ENCODE measurements at regions not wholly inside any gene's neighbourhood (a gene's known extent, or its start where the extent isn't known, plus 50 kb on each side); places are given as distances from the start of the nearest gene placed in this dataset.

DNA sequence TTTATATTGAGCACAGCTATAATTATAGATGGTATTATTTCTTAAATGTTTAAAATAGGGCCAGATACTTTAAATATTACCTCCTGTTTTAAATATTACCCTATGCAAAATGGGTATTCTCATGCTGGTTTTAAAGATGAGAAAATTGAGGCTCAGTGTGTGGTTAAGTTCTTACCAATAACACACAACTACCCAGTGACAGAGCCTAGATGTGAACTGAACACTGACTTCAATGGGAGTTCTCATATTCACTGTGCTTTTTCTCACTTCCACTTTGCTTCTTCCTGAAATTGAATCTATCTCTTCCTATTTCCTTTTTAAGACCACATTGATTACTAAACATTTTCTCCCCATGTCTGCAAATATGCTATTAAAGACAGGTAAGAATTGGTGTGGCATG, 135.8 kb upstream of the TUSC1 start:
- Histone ChIP-seq H3K9me3 (ENCODE audit: control insufficient read depth, insufficient read depth, low read depth, low read length) (no peaks in the 10 kb centered on the region), H3K4me1 (ENCODE audit: control insufficient read depth, insufficient read depth, low read length) (no peaks in the 10 kb centered on the region), H3K36me3 (ENCODE audit: control insufficient read depth in 2 of 2, insufficient read depth in 1 of 2, low read length in 2 of 2) (no peaks in the 10 kb centered on the region), H3K27ac (ENCODE audit: extremely low read depth, low read depth, low read length) (no peak overlapping the region), H3K4me3 (ENCODE audit: low read depth, low read length) (no peak overlapping the region)
- ChIA-PET POLR2A (no interaction called here), CTCF (no interaction called here)
- TF ChIP-seq ZNF76 (tag by site-specific recombination; IDR thresholded peaks at IDR 0.05; ENCODE audit: borderline replicate concordance, low read depth) (no peak), ZNF221 (tag by site-specific recombination; IDR thresholded peaks at IDR 0.05; ENCODE audit: borderline replicate concordance) (no peak), ZFP41 (tag by site-specific recombination; IDR thresholded peaks at IDR 0.05; ENCODE audit: borderline replicate concordance) (no peak), ZNF510 (tag by site-specific recombination; IDR thresholded peaks at IDR 0.05; ENCODE audit: insufficient replicate concordance) (no peak), OSR2 (tag by site-specific recombination; IDR thresholded peaks at IDR 0.05) (no peak), ZNF843 (tag by site-specific recombination; IDR thresholded peaks at IDR 0.05) (no peak), ZNF140 (tag by site-specific recombination; IDR thresholded peaks at IDR 0.05) (no peak)

DNA sequence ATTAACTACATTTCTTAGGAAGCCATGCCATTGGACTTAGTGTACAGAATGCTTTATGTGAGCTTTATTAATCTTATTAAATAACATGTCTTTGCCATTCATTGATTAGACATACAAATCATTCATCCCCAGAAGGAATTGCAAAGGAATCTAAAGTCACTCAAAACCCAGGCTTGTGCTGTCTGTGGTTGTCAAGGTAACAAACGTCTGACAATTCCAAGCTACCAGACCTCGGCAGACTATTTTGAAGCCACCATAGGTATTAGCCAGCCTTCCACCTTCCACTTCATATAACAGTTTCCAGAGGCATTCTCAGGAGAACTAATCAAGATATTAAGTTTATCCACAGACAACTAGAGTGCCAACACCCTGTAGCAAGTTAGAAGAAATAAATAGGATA, 135.2 kb upstream of the TUSC1 start:
- H3K4me1 ChIP-seq (ENCODE audit: control insufficient read depth, insufficient read depth, low read length) = no peaks in the 10 kb centered on the region
- CTCF ChIA-PET = no interaction called here
- no peak overlapping the region for H3K27ac ChIP-seq (ENCODE audit: extremely low read depth, low read depth, low read length)
- POLR2A ChIA-PET = no interaction called here
- no peak overlapping the region for H3K4me3 ChIP-seq (ENCODE audit: low read depth, low read length)
- no peaks in the 10 kb centered on the region for H3K9me3 ChIP-seq (ENCODE audit: control insufficient read depth, insufficient read depth, low read depth, low read length)
- H3K36me3 ChIP-seq (ENCODE audit: control insufficient read depth in 2 of 2, insufficient read depth in 1 of 2, low read length in 2 of 2) = no peaks in the 10 kb centered on the region
- TF ChIP-seq ZNF169 (tag by site-specific recombination; IDR thresholded peaks at IDR 0.05) = no peak
- TF ChIP-seq, protein P1, sequence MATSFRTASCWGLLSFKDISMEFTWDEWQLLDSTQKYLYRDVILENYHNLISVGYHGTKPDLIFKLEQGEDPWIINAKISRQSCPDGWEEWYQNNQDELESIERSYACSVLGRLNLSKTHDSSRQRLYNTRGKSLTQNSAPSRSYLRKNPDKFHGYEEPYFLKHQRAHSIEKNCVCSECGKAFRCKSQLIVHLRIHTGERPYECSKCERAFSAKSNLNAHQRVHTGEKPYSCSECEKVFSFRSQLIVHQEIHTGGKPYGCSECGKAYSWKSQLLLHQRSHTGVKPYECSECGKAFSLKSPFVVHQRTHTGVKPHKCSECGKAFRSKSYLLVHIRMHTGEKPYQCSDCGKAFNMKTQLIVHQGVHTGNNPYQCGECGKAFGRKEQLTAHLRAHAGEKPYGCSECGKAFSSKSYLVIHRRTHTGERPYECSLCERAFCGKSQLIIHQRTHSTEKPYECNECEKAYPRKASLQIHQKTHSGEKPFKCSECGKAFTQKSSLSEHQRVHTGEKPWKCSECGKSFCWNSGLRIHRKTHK (tag by site-specific recombination; IDR thresholded peaks at IDR 0.05) = no peak
- TF ChIP-seq ATF2 (tag by site-specific recombination; IDR thresholded peaks at IDR 0.05; ENCODE audit: low read depth) = no peak
- TF ChIP-seq GLIS1 (tag by site-specific recombination; IDR thresholded peaks at IDR 0.05) = no peak
- no peak for TF ChIP-seq PATZ1 (tag by site-specific recombination; IDR thresholded peaks at IDR 0.05)
- no peak for TF ChIP-seq BCL11B (tag by site-specific recombination; IDR thresholded peaks at IDR 0.05; ENCODE audit: low read depth)
- TF ChIP-seq, protein P2, sequence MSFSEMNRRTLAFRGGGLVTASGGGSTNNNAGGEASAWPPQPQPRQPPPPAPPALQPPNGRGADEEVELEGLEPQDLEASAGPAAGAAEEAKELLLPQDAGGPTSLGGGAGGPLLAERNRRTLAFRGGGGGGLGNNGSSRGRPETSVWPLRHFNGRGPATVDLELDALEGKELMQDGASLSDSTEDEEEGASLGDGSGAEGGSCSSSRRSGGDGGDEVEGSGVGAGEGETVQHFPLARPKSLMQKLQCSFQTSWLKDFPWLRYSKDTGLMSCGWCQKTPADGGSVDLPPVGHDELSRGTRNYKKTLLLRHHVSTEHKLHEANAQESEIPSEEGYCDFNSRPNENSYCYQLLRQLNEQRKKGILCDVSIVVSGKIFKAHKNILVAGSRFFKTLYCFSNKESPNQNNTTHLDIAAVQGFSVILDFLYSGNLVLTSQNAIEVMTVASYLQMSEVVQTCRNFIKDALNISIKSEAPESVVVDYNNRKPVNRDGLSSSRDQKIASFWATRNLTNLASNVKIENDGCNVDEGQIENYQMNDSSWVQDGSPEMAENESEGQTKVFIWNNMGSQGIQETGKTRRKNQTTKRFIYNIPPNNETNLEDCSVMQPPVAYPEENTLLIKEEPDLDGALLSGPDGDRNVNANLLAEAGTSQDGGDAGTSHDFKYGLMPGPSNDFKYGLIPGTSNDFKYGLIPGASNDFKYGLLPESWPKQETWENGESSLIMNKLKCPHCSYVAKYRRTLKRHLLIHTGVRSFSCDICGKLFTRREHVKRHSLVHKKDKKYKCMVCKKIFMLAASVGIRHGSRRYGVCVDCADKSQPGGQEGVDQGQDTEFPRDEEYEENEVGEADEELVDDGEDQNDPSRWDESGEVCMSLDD (tag by site-specific recombination; IDR thresholded peaks at IDR 0.05) = no peak
- no peak for TF ChIP-seq KLF16 (tag by site-specific recombination; IDR thresholded peaks at IDR 0.05)
- no peak for TF ChIP-seq ZNF768 (tag by site-specific recombination; IDR thresholded peaks at IDR 0.05)
- TF ChIP-seq KLF9 (tag by site-specific recombination; IDR thresholded peaks at IDR 0.05; ENCODE audit: low read depth) = no peak
- TF ChIP-seq RBAK (tag by site-specific recombination; IDR thresholded peaks at IDR 0.05) = no peak
- TF ChIP-seq ZNF843 (tag by site-specific recombination; IDR thresholded peaks at IDR 0.05) = no peak
- no peak for TF ChIP-seq ZNF23 (tag by site-specific recombination; IDR thresholded peaks at IDR 0.05; ENCODE audit: borderline replicate concordance)
- TF ChIP-seq ZBTB48 (tag by site-specific recombination; IDR thresholded peaks at IDR 0.05) = no peak
- no peak for TF ChIP-seq ZNF701 (tag by site-specific recombination; IDR thresholded peaks at IDR 0.05)
- TF ChIP-seq, protein P3, sequence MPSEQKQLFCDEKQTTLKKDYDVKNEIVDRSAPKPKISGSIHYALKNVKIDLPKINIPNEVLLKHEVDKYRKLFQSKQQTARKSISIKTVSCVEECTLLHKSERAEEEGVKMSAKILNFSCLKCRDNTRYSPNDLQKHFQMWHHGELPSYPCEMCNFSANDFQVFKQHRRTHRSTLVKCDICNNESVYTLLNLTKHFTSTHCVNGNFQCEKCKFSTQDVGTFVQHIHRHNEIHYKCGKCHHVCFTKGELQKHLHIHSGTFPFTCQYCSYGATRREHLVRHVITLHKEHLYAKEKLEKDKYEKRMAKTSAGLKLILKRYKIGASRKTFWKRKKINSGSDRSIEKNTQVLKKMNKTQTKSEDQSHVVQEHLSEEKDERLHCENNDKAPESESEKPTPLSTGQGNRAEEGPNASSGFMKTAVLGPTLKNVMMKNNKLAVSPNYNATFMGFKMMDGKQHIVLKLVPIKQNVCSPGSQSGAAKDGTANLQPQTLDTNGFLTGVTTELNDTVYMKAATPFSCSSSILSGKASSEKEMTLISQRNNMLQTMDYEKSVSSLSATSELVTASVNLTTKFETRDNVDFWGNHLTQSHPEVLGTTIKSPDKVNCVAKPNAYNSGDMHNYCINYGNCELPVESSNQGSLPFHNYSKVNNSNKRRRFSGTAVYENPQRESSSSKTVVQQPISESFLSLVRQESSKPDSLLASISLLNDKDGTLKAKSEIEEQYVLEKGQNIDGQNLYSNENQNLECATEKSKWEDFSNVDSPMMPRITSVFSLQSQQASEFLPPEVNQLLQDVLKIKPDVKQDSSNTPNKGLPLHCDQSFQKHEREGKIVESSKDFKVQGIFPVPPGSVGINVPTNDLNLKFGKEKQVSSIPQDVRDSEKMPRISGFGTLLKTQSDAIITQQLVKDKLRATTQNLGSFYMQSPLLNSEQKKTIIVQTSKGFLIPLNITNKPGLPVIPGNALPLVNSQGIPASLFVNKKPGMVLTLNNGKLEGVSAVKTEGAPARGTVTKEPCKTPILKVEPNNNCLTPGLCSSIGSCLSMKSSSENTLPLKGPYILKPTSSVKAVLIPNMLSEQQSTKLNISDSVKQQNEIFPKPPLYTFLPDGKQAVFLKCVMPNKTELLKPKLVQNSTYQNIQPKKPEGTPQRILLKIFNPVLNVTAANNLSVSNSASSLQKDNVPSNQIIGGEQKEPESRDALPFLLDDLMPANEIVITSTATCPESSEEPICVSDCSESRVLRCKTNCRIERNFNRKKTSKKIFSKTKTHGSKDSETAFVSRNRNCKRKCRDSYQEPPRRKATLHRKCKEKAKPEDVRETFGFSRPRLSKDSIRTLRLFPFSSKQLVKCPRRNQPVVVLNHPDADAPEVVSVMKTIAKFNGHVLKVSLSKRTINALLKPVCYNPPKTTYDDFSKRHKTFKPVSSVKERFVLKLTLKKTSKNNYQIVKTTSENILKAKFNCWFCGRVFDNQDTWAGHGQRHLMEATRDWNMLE (tag by site-specific recombination; conservative IDR thresholded peaks at IDR 0.05; ENCODE audit: low read depth) = no peak
- TF ChIP-seq ZNF155 (tag by site-specific recombination; IDR thresholded peaks at IDR 0.05) = no peak
- TF ChIP-seq ZNF473 (tag by site-specific recombination; IDR thresholded peaks at IDR 0.05) = no peak

All from HEK293 (cell line).